ENCODE measurements at regions not wholly inside any gene's neighbourhood (a gene's known extent, or its start where the extent isn't known, plus 50 kb on each side); places are given as distances from the start of the nearest gene placed in this dataset.

GRCh38 chr2:37558623-37559022 is 112.8 kb downstream of the CDC42EP3 start:
- CTCF ChIA-PET (ENCODE audit: partially characterized antibody) = interaction anchor here (1.3 kb wide), 1 partner anchor 22 kb away, joined by 4 read pairs; no protein-coding TSS in a partner anchor
- Histone ChIP-seq H2BK12ac (ENCODE audit: low read depth, low read length) (no peak overlapping the region), H2BK15ac (ENCODE audit: low read length) (no peak overlapping the region), H3K9ac (replicated peaks in 1 of 4; ENCODE audit: extremely low read depth in 1 of 4, low read depth in 3 of 4, low read length in 3 of 4) (no peak overlapping the region), H2BK20ac (ENCODE audit: low read length) (no peak overlapping the region), H3K36me3 (ENCODE audit: control insufficient read depth in 2 of 4, insufficient read depth in 4 of 4, low read length in 3 of 4) (no peaks in the 10 kb centered on the region), H2BK120ac (replicated peaks; ENCODE audit: low read depth, low read length) (no peak overlapping the region), H2AK5ac (ENCODE audit: low read depth, low read length) (no peak overlapping the region), H3K4ac (replicated peaks; ENCODE audit: insufficient read length, low read depth, low read length) (no peak overlapping the region), H3K27ac (ENCODE audit: low read depth, low read length) (no peak overlapping the region), H3K27me3 (replicated peaks in 1 of 4; ENCODE audit: control insufficient read depth in 3 of 4, extremely low read depth in 1 of 4, insufficient read depth in 3 of 4, low read length in 3 of 4) (no peaks in the 10 kb centered on the region), H3K79me1 (ENCODE audit: low read depth, low read length) (no peaks in the 10 kb centered on the region), H3K79me2 (ENCODE audit: control insufficient read depth in 1 of 2, insufficient read depth in 2 of 2, low read length in 2 of 2) (no peaks in the 10 kb centered on the region), H3K9me3 (ENCODE audit: insufficient read depth in 2 of 2, low read depth in 1 of 2, low read length in 1 of 2) (0 out of 4 replicates have a peak, but pooled peaks cover 3 to 4% of the 10 kb centered on the region in 2 experiments), H4K91ac (replicated peaks; ENCODE audit: insufficient read length, low read length) (no peak overlapping the region), H3K14ac (ENCODE audit: insufficient read length) (no peak overlapping the region), H3K4me2 (ENCODE audit: insufficient read depth in 1 of 2, low read depth in 2 of 2, low read length in 2 of 2) (no peak overlapping the region), H4K20me1 (replicated peaks in 1 of 2; ENCODE audit: control insufficient read depth in 1 of 2, insufficient read depth in 2 of 2, low read length in 2 of 2) (no peaks in the 10 kb centered on the region), H3K18ac (ENCODE audit: extremely low read depth, low read length) (no peak overlapping the region), H3K4me1 (replicated peaks in 1 of 4; ENCODE audit: control insufficient read depth in 3 of 4, insufficient read depth in 4 of 4, low read length in 3 of 4) (peaks cover 0 to 3% (median 0%) of the 10 kb centered on the region in 4 experiments; a peak in 1 of 7 replicates), H2BK5ac (ENCODE audit: low read depth, low read length) (no peak overlapping the region), H3K4me3 (ENCODE audit: extremely low read depth in 1 of 4, insufficient read depth in 2 of 4, low read depth in 3 of 4, low read length in 4 of 4) (no peak overlapping the region), H3K56ac (replicated peaks; ENCODE audit: insufficient read length, low read depth, low read length) (no peak overlapping the region), H3K23ac (ENCODE audit: insufficient read length) (no peak overlapping the region), H4K8ac (ENCODE audit: extremely low read depth, insufficient read depth, low read length) (no peak overlapping the region), H4K5ac (ENCODE audit: insufficient read length, low read depth, low read length) (no peak overlapping the region), H2AFZ (ENCODE audit: low read length) (no peak overlapping the region), H3K23me2 (ENCODE audit: low read depth, low read length) (no peaks in the 10 kb centered on the region)
- POLR2A ChIA-PET (ENCODE audit: partially characterized antibody) = no interaction called here
- 96% methylated on average over 1 of the region's 1 CpG; no CpG with 5 or more reads in 1 of the 2 experiments for WGBS, 2 experiments (ENCODE audit: extremely low coverage in 1 of 2, insufficient coverage in 1 of 2, insufficient read length in 1 of 2, insufficient replicate concordance in 2 of 2, low coverage in 1 of 2, low lambda C conversion rate in 2 of 2, missing lambda C conversion rate in 1 of 2)
- DNase-seq (ENCODE audit: low read depth in 1 of 2, low spot score in 2 of 2) (no peak), FAIRE-seq (no peak)
- no peak for TF ChIP-seq SUZ12 (IDR thresholded peaks at IDR 0.05; ENCODE audit: low read length)
- no peak for TF ChIP-seq ATF2 (IDR thresholded peaks at IDR 0.05; ENCODE audit: low read length)

Measured in H1 (cell line).